ENCODE measurements at regions not wholly inside any gene's neighbourhood (a gene's known extent, or its start where the extent isn't known, plus 50 kb on each side); places are given as distances from the start of the nearest gene placed in this dataset.

GRCh38 chr2:158738363-158738762 lies 56.8 kb upstream of the DAPL1 start:
- 86 to 87% methylated on average over 5 of the region's 5 CpGs for WGBS, 2 donors
- intact Hi-C loops (cut with DNase I) = no loop called here
- no peak for TF ChIP-seq EP300 (IDR thresholded peaks at IDR 0.05)
- no peak for TF ChIP-seq POLR2AphosphoS5 (IDR thresholded peaks at IDR 0.05)
- TF ChIP-seq POLR2A (IDR thresholded peaks at IDR 0.05) = no peak
- TF ChIP-seq CTCF (IDR thresholded peaks at IDR 0.05) = no peak
- H3K9me3 ChIP-seq = no peaks in the 10 kb centered on the region
- no peaks in the 10 kb centered on the region for H3K27me3 ChIP-seq
- no peak overlapping the region for H3K27ac ChIP-seq
- H3K4me1 ChIP-seq = no peaks in the 10 kb centered on the region
- H3K36me3 ChIP-seq = no peaks in the 10 kb centered on the region
- DNase-seq = no peak
- no peak overlapping the region for H3K4me3 ChIP-seq

- intact Hi-C loops (cut with DNase I) = no loop called here
- TF ChIP-seq CTCF (IDR thresholded peaks at IDR 0.05) = no peak
- TF ChIP-seq POLR2AphosphoS5 (IDR thresholded peaks at IDR 0.05) = no peak
- TF ChIP-seq EP300 (IDR thresholded peaks at IDR 0.05) = no peak
- no peak for TF ChIP-seq POLR2A (IDR thresholded peaks at IDR 0.05)
- 90 to 91% methylated on average over 5 of the region's 5 CpGs for WGBS, 2 donors
- DNase-seq = no peak
- peaks cover 0 to 2% (median 0%) of the 10 kb centered on the region in 3 donors for H3K27me3 ChIP-seq
- H3K4me1 ChIP-seq = no peaks in the 10 kb centered on the region
- no peak overlapping the region for H3K4me3 ChIP-seq
- no peaks in the 10 kb centered on the region for H3K36me3 ChIP-seq
- no peak overlapping the region for H3K27ac ChIP-seq
- H3K9me3 ChIP-seq = no peaks in the 10 kb centered on the region
These were observed 55.0 kb upstream of the DAPL1 start for GRCh38 chr2:158740127-158740526.

GRCh38 chr2:158740621-158741020 lies 54.5 kb upstream of the DAPL1 start:
- WGBS, 2 donors = 71 to 76% methylated on average over 4 of the region's 4 CpGs
- no peak overlapping the region for H3K4me3 ChIP-seq
- TF ChIP-seq EP300 (IDR thresholded peaks at IDR 0.05) (no peak), POLR2AphosphoS5 (IDR thresholded peaks at IDR 0.05) (no peak), POLR2A (IDR thresholded peaks at IDR 0.05) (no peak), CTCF (IDR thresholded peaks at IDR 0.05) (no peak)
- no peak overlapping the region for H3K27ac ChIP-seq
- no peaks in the 10 kb centered on the region for H3K4me1 ChIP-seq
- no peaks in the 10 kb centered on the region for H3K9me3 ChIP-seq
- peaks cover 0 to 5% (median 0%) of the 10 kb centered on the region in 3 donors for H3K27me3 ChIP-seq
- no peaks in the 10 kb centered on the region for H3K36me3 ChIP-seq
- intact Hi-C loops (cut with DNase I) = no loop called here
- DNase-seq = no peak

- 93 to 95% methylated on average over 8 of the region's 8 CpGs for WGBS, 2 donors
- intact Hi-C loops (cut with DNase I) = no loop called here
- no peak for DNase-seq
- H3K27ac ChIP-seq = no peak overlapping the region
- H3K27me3 ChIP-seq = peaks cover 0 to 15% (median 0%) of the 10 kb centered on the region in 3 donors
- no peaks in the 10 kb centered on the region for H3K4me1 ChIP-seq
- H3K9me3 ChIP-seq = no peaks in the 10 kb centered on the region
- no peak overlapping the region for H3K4me3 ChIP-seq
- H3K36me3 ChIP-seq = no peaks in the 10 kb centered on the region
- TF ChIP-seq POLR2A (IDR thresholded peaks at IDR 0.05) (no peak), EP300 (IDR thresholded peaks at IDR 0.05) (no peak), POLR2AphosphoS5 (IDR thresholded peaks at IDR 0.05) (no peak), CTCF (IDR thresholded peaks at IDR 0.05) (no peak)
These were observed 53.5 kb upstream of the DAPL1 start for GRCh38 chr2:158741625-158742024.

GRCh38 chr2:158742536-158742935 lies 52.6 kb upstream of the DAPL1 start:
- DNase-seq = no peak
- intact Hi-C loops (cut with DNase I) = no loop called here
- H3K9me3 ChIP-seq = no peaks in the 10 kb centered on the region
- no peaks in the 10 kb centered on the region for H3K36me3 ChIP-seq
- H3K4me3 ChIP-seq = no peak overlapping the region
- peaks cover 0 to 18% (median 0%) of the 10 kb centered on the region in 3 donors for H3K27me3 ChIP-seq
- WGBS, 2 donors = 84 to 90% methylated on average over 4 of the region's 4 CpGs
- H3K27ac ChIP-seq = no peak overlapping the region
- TF ChIP-seq CTCF (IDR thresholded peaks at IDR 0.05) (no peak), POLR2A (IDR thresholded peaks at IDR 0.05) (no peak), EP300 (IDR thresholded peaks at IDR 0.05) (no peak), POLR2AphosphoS5 (IDR thresholded peaks at IDR 0.05) (no peak)
- H3K4me1 ChIP-seq = no peaks in the 10 kb centered on the region

Data from sigmoid colon (tissue), 6 donors.